NCI-H526 (cell line): ENCODE measurements at regions not wholly inside any gene's neighbourhood (a gene's known extent, or its start where the extent isn't known, plus 50 kb on each side); places are given as distances from the start of the nearest gene placed in this dataset.
A peak's percentile ranks its signal among the peaks of the same experiment; 100 is the strongest.
"Not testable (repeated sequence)": the region's sequence is repeated elsewhere in the genome, so short reads cannot be mapped to it uniquely, and the experiment has no call there.

Experiments used
- DNase-seq, 2 experiments: peaks; one replicate each; lab custom pipeline; 2025; lab: John Stamatoyannopoulos, UW

GRCh38 chr4:18749391-18749790 is 727.8 kb upstream of the LCORL start:
- DNase-seq = no peak

- no peak for DNase-seq
These were observed 715.0 kb upstream of the LCORL start for GRCh38 chr4:18736551-18736950.

GRCh38 chr4:18735740-18736268 is 714.2 kb upstream of the LCORL start:
- no peak for DNase-seq

GRCh38 chr4:18734405-18734804 is 712.9 kb upstream of the LCORL start:
- DNase-seq = no peak

- no peak for DNase-seq
These were observed 712.4 kb upstream of the LCORL start for GRCh38 chr4:18733961-18734360.

- no peak for DNase-seq
These were observed 701.2 kb upstream of the LCORL start for GRCh38 chr4:18722748-18723191.

- DNase-seq = no peak
These were observed 676.7 kb upstream of the LCORL start for GRCh38 chr4:18698119-18698883.

GRCh38 chr4:18695733-18696527 is 674.4 kb upstream of the LCORL start:
- DNase-seq = peak in 1 of 2 experiments; percentile 3

- DNase-seq = peak in 1 of 2 experiments; percentile 21
These were observed 670.1 kb upstream of the LCORL start for GRCh38 chr4:18691431-18692200.

- DNase-seq = peak in 1 of 2 experiments; percentile 46
These were observed 668.9 kb upstream of the LCORL start for GRCh38 chr4:18690291-18690955.

- peak in 1 of 2 experiments; percentile 72 for DNase-seq
These were observed 668.0 kb upstream of the LCORL start for GRCh38 chr4:18689308-18690115.

GRCh38 chr4:18688351-18688750 is 666.8 kb upstream of the LCORL start:
- DNase-seq = not testable (repeated sequence)

- no peak for DNase-seq
These were observed 664.9 kb upstream of the LCORL start for GRCh38 chr4:18686338-18687037.

- no peak for DNase-seq
These were observed 663.4 kb upstream of the LCORL start for GRCh38 chr4:18684932-18685331.

GRCh38 chr4:18676526-18676915 is 655.0 kb upstream of the LCORL start:
- no peak for DNase-seq

GRCh38 chr4:18675586-18676525 is 654.3 kb upstream of the LCORL start:
- no peak for DNase-seq

GRCh38 chr4:18670034-18670433 is 648.5 kb upstream of the LCORL start:
- no peak for DNase-seq

GRCh38 chr4:18669390-18669789 is 647.8 kb upstream of the LCORL start:
- DNase-seq = no peak

- no peak for DNase-seq
These were observed 644.8 kb upstream of the LCORL start for GRCh38 chr4:18666322-18666721.
